Vagina (tissue), 2 donors: ENCODE measurements at regions not wholly inside any gene's neighbourhood (a gene's known extent, or its start where the extent isn't known, plus 50 kb on each side); places are given as distances from the start of the nearest gene placed in this dataset.
"Not testable (repeated sequence)": the region's sequence is repeated elsewhere in the genome, so short reads cannot be mapped to it uniquely, and the experiment has no call there.

Source experiments
- POLR2A ChIP-seq, 2 donors: fragments of 450-650 bp; IDR thresholded peaks; one replicate each; pipeline ENCODE4 v1.6.1; 2017; ENCODE audit warnings: antibody characterized with exemption in 2 of 2, mild to moderate bottlenecking in 2 of 2, moderate library complexity in 2 of 2
- POLR2AphosphoS5 ChIP-seq, 2 donors: sonication (generic); formaldehyde crosslinking; IDR thresholded peaks; one replicate each; pipeline ENCODE4 v1.9.0; 2017; ENCODE audit warnings: antibody characterized with exemption in 2 of 2, mild to moderate bottlenecking in 2 of 2, low read depth in 1 of 2; ENCODE audit not compliant: insufficient read depth in 1 of 2
- TF ChIP-seq, protein P1 (sequence below), 3 experiments: fragments of 450-650 bp in 2 of 3; fragments of 200-600 bp in 1 of 3; sonication (generic) in 1 of 3; IDR thresholded peaks; one replicate each; pipeline ENCODE4 v1.5.1; 2017 to 2019; ENCODE audit warnings: antibody characterized with exemption in 3 of 3, mild to moderate bottlenecking in 2 of 3, moderate library complexity in 2 of 3

DNA sequence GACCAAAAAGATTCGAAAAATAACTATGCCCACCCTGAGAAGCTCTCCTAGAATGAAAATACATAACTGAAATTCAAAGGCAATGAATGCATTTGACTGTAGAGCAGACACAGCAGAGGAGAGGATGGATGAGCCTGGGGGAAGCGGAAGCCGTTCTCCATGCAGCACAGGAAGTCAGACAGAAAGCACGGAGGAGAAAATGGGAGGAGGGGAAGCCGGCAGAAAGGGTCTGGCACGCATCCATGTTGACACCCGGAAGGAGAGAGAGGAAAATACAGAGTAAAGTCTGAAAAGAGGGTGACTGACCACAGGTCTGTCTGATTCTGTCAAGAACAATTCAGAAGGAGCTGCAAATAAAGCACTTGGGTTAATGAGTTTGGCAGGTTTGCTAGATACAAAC is 161.0 kb upstream of the FOXD4L5 start:
- TF ChIP-seq, protein P1, sequence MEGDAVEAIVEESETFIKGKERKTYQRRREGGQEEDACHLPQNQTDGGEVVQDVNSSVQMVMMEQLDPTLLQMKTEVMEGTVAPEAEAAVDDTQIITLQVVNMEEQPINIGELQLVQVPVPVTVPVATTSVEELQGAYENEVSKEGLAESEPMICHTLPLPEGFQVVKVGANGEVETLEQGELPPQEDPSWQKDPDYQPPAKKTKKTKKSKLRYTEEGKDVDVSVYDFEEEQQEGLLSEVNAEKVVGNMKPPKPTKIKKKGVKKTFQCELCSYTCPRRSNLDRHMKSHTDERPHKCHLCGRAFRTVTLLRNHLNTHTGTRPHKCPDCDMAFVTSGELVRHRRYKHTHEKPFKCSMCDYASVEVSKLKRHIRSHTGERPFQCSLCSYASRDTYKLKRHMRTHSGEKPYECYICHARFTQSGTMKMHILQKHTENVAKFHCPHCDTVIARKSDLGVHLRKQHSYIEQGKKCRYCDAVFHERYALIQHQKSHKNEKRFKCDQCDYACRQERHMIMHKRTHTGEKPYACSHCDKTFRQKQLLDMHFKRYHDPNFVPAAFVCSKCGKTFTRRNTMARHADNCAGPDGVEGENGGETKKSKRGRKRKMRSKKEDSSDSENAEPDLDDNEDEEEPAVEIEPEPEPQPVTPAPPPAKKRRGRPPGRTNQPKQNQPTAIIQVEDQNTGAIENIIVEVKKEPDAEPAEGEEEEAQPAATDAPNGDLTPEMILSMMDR (IDR thresholded peaks at IDR 0.05): not testable (repeated sequence)
- not testable (repeated sequence) for TF ChIP-seq POLR2AphosphoS5 (IDR thresholded peaks at IDR 0.05; ENCODE audit: insufficient read depth in 1 of 2, low read depth in 1 of 2); POLR2A (IDR thresholded peaks at IDR 0.05)
